HepG2 (cell line): ENCODE measurements at regions not wholly inside any gene's neighbourhood (a gene's known extent, or its start where the extent isn't known, plus 50 kb on each side); places are given as distances from the start of the nearest gene placed in this dataset.

Experiments used
- ADNP ChIP-seq: sonication (generic); formaldehyde crosslinking; IDR thresholded peaks from 2 replicates; pipeline ENCODE4 v1.4.0; 2020; ENCODE audit warnings: missing genetic modification reagents
- AKAP8 ChIP-seq: sonication (generic); formaldehyde crosslinking; IDR thresholded peaks from 2 replicates; pipeline ENCODE4 v1.5.1; 2020; ENCODE audit warnings: mild to moderate bottlenecking, missing genetic modification reagents
- ATM ChIP-seq: fragments of 450-650 bp; IDR thresholded peaks from 2 replicates; pipeline ENCODE4 v1.7.1; 2017; ENCODE audit warnings: mild to moderate bottlenecking, borderline replicate concordance
- CBFB ChIP-seq: sonication (generic); formaldehyde crosslinking; IDR thresholded peaks from 2 replicates; pipeline ENCODE4 v1.4.0; 2020; ENCODE audit warnings: missing genetic modification reagents
- HNRNPUL1 ChIP-seq: fragments of 200-400 bp; formaldehyde crosslinking; IDR thresholded peaks from 2 replicates; pipeline ENCODE4 v1.6.1; 2017; ENCODE audit warnings: low read depth, mild to moderate bottlenecking, low read length, moderate library complexity
- MAZ ChIP-seq, 2 experiments: sonication (generic) in 1 of 2; formaldehyde crosslinking in 1 of 2; IDR thresholded peaks; 2 replicates each; pipeline versions ENCODE4 v1.5.0 to v1.6.1; 2012 to 2020; ENCODE audit warnings: low read depth in 2 of 2, mild to moderate bottlenecking in 2 of 2, borderline replicate concordance in 1 of 2, improper control_type of control experiment in 1 of 2, low read length in 1 of 2, missing genetic modification reagents in 1 of 2, moderate library complexity in 1 of 2
- SMYD3 ChIP-seq: sonication (generic); formaldehyde crosslinking; IDR thresholded peaks from 2 replicates; pipeline ENCODE4 v1.8.1; 2023; ENCODE audit warnings: mild to moderate bottlenecking, missing genetic modification reagents
- SRSF1 ChIP-seq: fragments of 200-400 bp; formaldehyde crosslinking; optimal IDR thresholded peaks from 2 replicates; pipeline ENCODE3; 2017; ENCODE audit warnings: mild to moderate bottlenecking, low read depth, low read length, moderate library complexity
- YY1 ChIP-seq: IDR thresholded peaks from 2 replicates; pipeline ENCODE4 v1.6.1; 2011; ENCODE audit warnings: low read length, low read depth, moderate library complexity, mild to moderate bottlenecking; ENCODE audit not compliant: insufficient read depth, insufficient replicate concordance
- ZBTB7B ChIP-seq: sonication (generic); formaldehyde crosslinking; IDR thresholded peaks from 2 replicates; pipeline ENCODE4 v1.4.0; 2020; ENCODE audit warnings: missing genetic modification reagents
- ZNF33A ChIP-seq: sonication (generic); formaldehyde crosslinking; IDR thresholded peaks from 2 replicates; pipeline ENCODE4 v1.5.1; 2020; ENCODE audit warnings: missing genetic modification reagents, mild to moderate bottlenecking, moderate library complexity, borderline replicate concordance
- ZNF678 ChIP-seq: sonication (generic); formaldehyde crosslinking; IDR thresholded peaks from 2 replicates; pipeline ENCODE4 v1.4.0; 2020; ENCODE audit warnings: mild to moderate bottlenecking, missing genetic modification reagents
- ZNF777 ChIP-seq: sonication (generic); formaldehyde crosslinking; IDR thresholded peaks from 2 replicates; pipeline ENCODE4 v1.4.0; 2020; ENCODE audit warnings: missing genetic modification reagents
- TF ChIP-seq, protein P1 (sequence below): sonication (generic); formaldehyde crosslinking; IDR thresholded peaks from 2 replicates; pipeline ENCODE4 v1.4.0; 2020; ENCODE audit warnings: missing genetic modification reagents
- TF ChIP-seq, protein P2 (sequence below): sonication (generic); formaldehyde crosslinking; IDR thresholded peaks from 2 replicates; pipeline ENCODE4 v1.4.0; 2020; ENCODE audit warnings: missing genetic modification reagents
- TF ChIP-seq, protein P3 (sequence below): sonication (generic); formaldehyde crosslinking; IDR thresholded peaks from 2 replicates; pipeline ENCODE4 v1.4.0; 2020; ENCODE audit warnings: mild to moderate bottlenecking, missing genetic modification reagents
- TF ChIP-seq, protein P4 (sequence below): sonication (generic); formaldehyde crosslinking; IDR thresholded peaks from 2 replicates; pipeline ENCODE4 v1.8.0; 2022; ENCODE audit warnings: missing genetic modification reagents, mild to moderate bottlenecking, borderline replicate concordance
- TF ChIP-seq, protein P5 (sequence below): sonication (generic); formaldehyde crosslinking; IDR thresholded peaks from 2 replicates; pipeline ENCODE4 v1.5.0; 2020; ENCODE audit warnings: missing genetic modification reagents, mild to moderate bottlenecking, borderline replicate concordance
- TF ChIP-seq, protein P6 (sequence below): sonication (generic); formaldehyde crosslinking; conservative IDR thresholded peaks from 2 replicates; pipeline ENCODE4 v1.5.0; 2020; ENCODE audit warnings: missing genetic modification reagents

DNA sequence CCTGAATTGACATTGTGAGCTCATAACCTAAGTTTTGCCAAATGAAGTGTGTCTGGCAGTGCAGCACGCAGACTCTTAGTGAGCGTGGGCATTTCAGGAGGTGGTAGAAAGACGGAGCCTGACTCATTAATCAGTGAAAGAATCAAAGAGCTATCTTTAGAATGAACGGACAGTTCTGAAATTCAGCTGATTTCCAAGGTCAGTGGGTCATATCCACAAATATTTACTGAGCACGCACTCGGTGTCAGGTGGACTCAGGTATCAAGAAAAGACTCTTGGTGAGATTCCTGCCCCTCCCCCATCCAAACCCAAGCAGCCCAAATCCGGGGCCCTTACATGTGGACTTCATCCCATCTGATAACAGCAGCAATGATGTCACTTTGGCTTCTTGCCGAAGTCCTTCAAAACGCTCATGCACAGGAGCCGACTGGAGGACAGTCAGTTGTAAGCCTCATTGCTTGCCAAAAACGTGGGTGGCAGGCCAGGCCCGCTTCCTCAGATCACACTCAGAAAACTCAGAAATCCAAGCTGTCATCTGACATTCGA, 185.8 kb downstream of the HS3ST3A1 start (continued):
- TF ChIP-seq SRSF1 (no peak), ADNP (CRISPR knock-in tag) (0 out of 2 replicates have a peak, but pooled peaks have one; percentile 33), YY1 (no peak), CBFB (CRISPR knock-in tag) (no peak), ZBTB7B (0 out of 2 replicates have a peak, but pooled peaks have one; percentile 28), ZNF777 (no peak), HNRNPUL1 (no peak), ZNF33A (CRISPR knock-in tag) (no peak), ATM (no peak), SMYD3 (CRISPR knock-in tag) (0 out of 2 replicates have a peak, but pooled peaks have one; percentile 57), ZNF678 (CRISPR knock-in tag) (no peak), AKAP8 (CRISPR knock-in tag) (no peak), MAZ (IDR thresholded peaks at IDR 0.05; ENCODE audit: borderline replicate concordance, low read depth, low read length) (no peak), MAZ (CRISPR knock-in tag; IDR thresholded peaks at IDR 0.05; ENCODE audit: low read depth) (no peak)
- TF ChIP-seq, protein P1, sequence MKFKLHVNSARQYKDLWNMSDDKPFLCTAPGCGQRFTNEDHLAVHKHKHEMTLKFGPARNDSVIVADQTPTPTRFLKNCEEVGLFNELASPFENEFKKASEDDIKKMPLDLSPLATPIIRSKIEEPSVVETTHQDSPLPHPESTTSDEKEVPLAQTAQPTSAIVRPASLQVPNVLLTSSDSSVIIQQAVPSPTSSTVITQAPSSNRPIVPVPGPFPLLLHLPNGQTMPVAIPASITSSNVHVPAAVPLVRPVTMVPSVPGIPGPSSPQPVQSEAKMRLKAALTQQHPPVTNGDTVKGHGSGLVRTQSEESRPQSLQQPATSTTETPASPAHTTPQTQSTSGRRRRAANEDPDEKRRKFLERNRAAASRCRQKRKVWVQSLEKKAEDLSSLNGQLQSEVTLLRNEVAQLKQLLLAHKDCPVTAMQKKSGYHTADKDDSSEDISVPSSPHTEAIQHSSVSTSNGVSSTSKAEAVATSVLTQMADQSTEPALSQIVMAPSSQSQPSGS: peak; percentile 100
- TF ChIP-seq, protein P2, sequence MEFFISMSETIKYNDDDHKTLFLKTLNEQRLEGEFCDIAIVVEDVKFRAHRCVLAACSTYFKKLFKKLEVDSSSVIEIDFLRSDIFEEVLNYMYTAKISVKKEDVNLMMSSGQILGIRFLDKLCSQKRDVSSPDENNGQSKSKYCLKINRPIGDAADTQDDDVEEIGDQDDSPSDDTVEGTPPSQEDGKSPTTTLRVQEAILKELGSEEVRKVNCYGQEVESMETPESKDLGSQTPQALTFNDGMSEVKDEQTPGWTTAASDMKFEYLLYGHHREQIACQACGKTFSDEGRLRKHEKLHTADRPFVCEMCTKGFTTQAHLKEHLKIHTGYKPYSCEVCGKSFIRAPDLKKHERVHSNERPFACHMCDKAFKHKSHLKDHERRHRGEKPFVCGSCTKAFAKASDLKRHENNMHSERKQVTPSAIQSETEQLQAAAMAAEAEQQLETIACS (CRISPR knock-in tag): 0 out of 2 replicates have a peak, but pooled peaks have one; percentile 35
- TF ChIP-seq, protein P3, sequence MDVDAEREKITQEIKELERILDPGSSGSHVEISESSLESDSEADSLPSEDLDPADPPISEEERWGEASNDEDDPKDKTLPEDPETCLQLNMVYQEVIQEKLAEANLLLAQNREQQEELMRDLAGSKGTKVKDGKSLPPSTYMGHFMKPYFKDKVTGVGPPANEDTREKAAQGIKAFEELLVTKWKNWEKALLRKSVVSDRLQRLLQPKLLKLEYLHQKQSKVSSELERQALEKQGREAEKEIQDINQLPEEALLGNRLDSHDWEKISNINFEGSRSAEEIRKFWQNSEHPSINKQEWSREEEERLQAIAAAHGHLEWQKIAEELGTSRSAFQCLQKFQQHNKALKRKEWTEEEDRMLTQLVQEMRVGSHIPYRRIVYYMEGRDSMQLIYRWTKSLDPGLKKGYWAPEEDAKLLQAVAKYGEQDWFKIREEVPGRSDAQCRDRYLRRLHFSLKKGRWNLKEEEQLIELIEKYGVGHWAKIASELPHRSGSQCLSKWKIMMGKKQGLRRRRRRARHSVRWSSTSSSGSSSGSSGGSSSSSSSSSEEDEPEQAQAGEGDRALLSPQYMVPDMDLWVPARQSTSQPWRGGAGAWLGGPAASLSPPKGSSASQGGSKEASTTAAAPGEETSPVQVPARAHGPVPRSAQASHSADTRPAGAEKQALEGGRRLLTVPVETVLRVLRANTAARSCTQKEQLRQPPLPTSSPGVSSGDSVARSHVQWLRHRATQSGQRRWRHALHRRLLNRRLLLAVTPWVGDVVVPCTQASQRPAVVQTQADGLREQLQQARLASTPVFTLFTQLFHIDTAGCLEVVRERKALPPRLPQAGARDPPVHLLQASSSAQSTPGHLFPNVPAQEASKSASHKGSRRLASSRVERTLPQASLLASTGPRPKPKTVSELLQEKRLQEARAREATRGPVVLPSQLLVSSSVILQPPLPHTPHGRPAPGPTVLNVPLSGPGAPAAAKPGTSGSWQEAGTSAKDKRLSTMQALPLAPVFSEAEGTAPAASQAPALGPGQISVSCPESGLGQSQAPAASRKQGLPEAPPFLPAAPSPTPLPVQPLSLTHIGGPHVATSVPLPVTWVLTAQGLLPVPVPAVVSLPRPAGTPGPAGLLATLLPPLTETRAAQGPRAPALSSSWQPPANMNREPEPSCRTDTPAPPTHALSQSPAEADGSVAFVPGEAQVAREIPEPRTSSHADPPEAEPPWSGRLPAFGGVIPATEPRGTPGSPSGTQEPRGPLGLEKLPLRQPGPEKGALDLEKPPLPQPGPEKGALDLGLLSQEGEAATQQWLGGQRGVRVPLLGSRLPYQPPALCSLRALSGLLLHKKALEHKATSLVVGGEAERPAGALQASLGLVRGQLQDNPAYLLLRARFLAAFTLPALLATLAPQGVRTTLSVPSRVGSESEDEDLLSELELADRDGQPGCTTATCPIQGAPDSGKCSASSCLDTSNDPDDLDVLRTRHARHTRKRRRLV (CRISPR knock-in tag): no peak
- TF ChIP-seq, protein P4, sequence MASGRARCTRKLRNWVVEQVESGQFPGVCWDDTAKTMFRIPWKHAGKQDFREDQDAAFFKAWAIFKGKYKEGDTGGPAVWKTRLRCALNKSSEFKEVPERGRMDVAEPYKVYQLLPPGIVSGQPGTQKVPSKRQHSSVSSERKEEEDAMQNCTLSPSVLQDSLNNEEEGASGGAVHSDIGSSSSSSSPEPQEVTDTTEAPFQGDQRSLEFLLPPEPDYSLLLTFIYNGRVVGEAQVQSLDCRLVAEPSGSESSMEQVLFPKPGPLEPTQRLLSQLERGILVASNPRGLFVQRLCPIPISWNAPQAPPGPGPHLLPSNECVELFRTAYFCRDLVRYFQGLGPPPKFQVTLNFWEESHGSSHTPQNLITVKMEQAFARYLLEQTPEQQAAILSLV (CRISPR knock-in tag): peak; percentile 78
- TF ChIP-seq, protein P5, sequence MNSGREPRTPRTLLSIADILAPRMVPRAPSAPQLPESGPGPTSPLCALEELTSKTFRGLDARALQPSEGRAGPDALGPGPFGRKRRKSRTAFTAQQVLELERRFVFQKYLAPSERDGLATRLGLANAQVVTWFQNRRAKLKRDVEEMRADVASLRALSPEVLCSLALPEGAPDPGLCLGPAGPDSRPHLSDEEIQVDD: no peak
- TF ChIP-seq, protein P6, sequence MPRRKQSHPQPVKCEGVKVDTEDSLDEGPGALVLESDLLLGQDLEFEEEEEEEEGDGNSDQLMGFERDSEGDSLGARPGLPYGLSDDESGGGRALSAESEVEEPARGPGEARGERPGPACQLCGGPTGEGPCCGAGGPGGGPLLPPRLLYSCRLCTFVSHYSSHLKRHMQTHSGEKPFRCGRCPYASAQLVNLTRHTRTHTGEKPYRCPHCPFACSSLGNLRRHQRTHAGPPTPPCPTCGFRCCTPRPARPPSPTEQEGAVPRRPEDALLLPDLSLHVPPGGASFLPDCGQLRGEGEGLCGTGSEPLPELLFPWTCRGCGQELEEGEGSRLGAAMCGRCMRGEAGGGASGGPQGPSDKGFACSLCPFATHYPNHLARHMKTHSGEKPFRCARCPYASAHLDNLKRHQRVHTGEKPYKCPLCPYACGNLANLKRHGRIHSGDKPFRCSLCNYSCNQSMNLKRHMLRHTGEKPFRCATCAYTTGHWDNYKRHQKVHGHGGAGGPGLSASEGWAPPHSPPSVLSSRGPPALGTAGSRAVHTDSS (CRISPR knock-in tag): no peak
